SU-DHL-6 (cell line): ENCODE measurements at regions not wholly inside any gene's neighbourhood (a gene's known extent, or its start where the extent isn't known, plus 50 kb on each side); places are given as distances from the start of the nearest gene placed in this dataset.

ENCODE experiments used
- H2AFZ ChIP-seq: fragments of 200-600 bp; sonication (generic); 2 replicates; pipeline ENCODE4 v1.6.1; 2014; ENCODE audit warnings: low read depth, mild to moderate bottlenecking, moderate library complexity, mixed read lengths, antibody characterized with exemption, low read length; ENCODE audit not compliant: severe bottlenecking
- H3F3A ChIP-seq: fragments of 200-600 bp; shearing (Covaris generic); 2 replicates; pipeline ENCODE4 v1.6.0; 2016; ENCODE audit warnings: antibody characterized with exemption, mild to moderate bottlenecking; ENCODE audit not compliant: insufficient read depth
- H3K27ac ChIP-seq: fragments of 200-600 bp; sonication (generic); 2 replicates; pipeline ENCODE4 v1.5.1; 2016; ENCODE audit warnings: low read depth, mild to moderate bottlenecking, low read length, moderate library complexity, mixed read lengths
- H3K27me3 ChIP-seq: fragments of 200-600 bp; sonication (generic), shearing (Covaris generic); 2 replicates; pipeline ENCODE4 v1.6.0; 2014; ENCODE audit warnings: mild to moderate bottlenecking, low read length
- H3K36me3 ChIP-seq: fragments of 200-600 bp; sonication (generic); 2 replicates; pipeline ENCODE4 v1.6.1; 2014; ENCODE audit warnings: mild to moderate bottlenecking, low read length, mixed read lengths
- H3K4me2 ChIP-seq: fragments of 300-600, 200-600 bp; shearing (Covaris generic), sonication (generic); 2 replicates; pipeline ENCODE4 v1.6.0; 2014; ENCODE audit warnings: low read length, low read depth, mild to moderate bottlenecking; ENCODE audit not compliant: poor library complexity, severe bottlenecking
- H3K4me3 ChIP-seq: fragments of 200-600 bp; sonication (generic); 2 replicates; pipeline ENCODE4 v1.5.1; 2014; ENCODE audit warnings: antibody characterized with exemption, low read length, mild to moderate bottlenecking, mixed read lengths; ENCODE audit not compliant: insufficient read depth, poor library complexity, severe bottlenecking
- H3K79me2 ChIP-seq: fragments of 200-600 bp; sonication (generic); 2 replicates; pipeline ENCODE4 v1.6.1; 2014; ENCODE audit warnings: mild to moderate bottlenecking, low read length, moderate library complexity; ENCODE audit not compliant: insufficient read depth
- H3K9ac ChIP-seq: fragments of 200-600 bp; sonication (generic); 2 replicates; pipeline ENCODE4 v1.7.0; 2014; ENCODE audit warnings: mild to moderate bottlenecking, low read length
- H3K9me2 ChIP-seq: fragments of 200-600 bp; sonication (generic); replicated peaks from 2 replicates; pipeline ENCODE4 v1.6.1; 2014; ENCODE audit warnings: low read length; ENCODE audit not compliant: insufficient read depth
- H3K9me3 ChIP-seq: fragments of 200-600 bp; sonication (generic); 2 replicates; pipeline ENCODE4 v1.6.1; 2014; ENCODE audit warnings: low read length, mixed read lengths; ENCODE audit not compliant: insufficient read depth
- H4K20me1 ChIP-seq: fragments of 200-600 bp; sonication (generic); 2 replicates; pipeline ENCODE4 v1.6.1; 2014; ENCODE audit warnings: low read depth, mild to moderate bottlenecking, antibody characterized with exemption, low read length, moderate library complexity, mixed read lengths
- CTCF ChIP-seq: fragments of 200-600 bp; sonication (generic); IDR thresholded peaks from one replicate; pipeline ENCODE4 v1.5.1; 2017; ENCODE audit warnings: antibody characterized with exemption, mild to moderate bottlenecking, low read length, moderate library complexity; ENCODE audit not compliant: insufficient read depth, poor library complexity, severe bottlenecking
- EZH2phosphoT487 ChIP-seq: fragments of 200-600 bp; sonication (generic), shearing (Covaris generic); conservative IDR thresholded peaks from 2 replicates; pipeline ENCODE4 v1.6.1; 2018; ENCODE audit warnings: mild to moderate bottlenecking, antibody characterized with exemption, low read length, moderate library complexity, mixed read lengths

GRCh38 chr6:80435457-80435856 is 329.0 kb downstream of the BCKDHB start:
- H3K9me2 ChIP-seq, result no peaks in the 10 kb centered on the region
- H3K9me3 ChIP-seq, result no peaks in the 10 kb centered on the region
- no peak overlapping the region for H2AFZ ChIP-seq
- H3F3A ChIP-seq, result no peaks in the 10 kb centered on the region
- H3K27me3 ChIP-seq, result no peaks in the 10 kb centered on the region
- H3K9ac ChIP-seq, result no peak overlapping the region
- no peaks in the 10 kb centered on the region for H4K20me1 ChIP-seq
- no peaks in the 10 kb centered on the region for H3K36me3 ChIP-seq
- TF ChIP-seq EZH2phosphoT487 (no peak), CTCF (no peak)
- no peaks in the 10 kb centered on the region for H3K79me2 ChIP-seq
- no peak overlapping the region for H3K4me2 ChIP-seq
- no peak overlapping the region for H3K27ac ChIP-seq
- H3K4me3 ChIP-seq, result no peak overlapping the region

- Histone ChIP-seq H3K79me2 (no peaks in the 10 kb centered on the region), H3K27ac (no peak overlapping the region), H3K9ac (no peak overlapping the region), H3K4me2 (no peak overlapping the region), H3K36me3 (no peaks in the 10 kb centered on the region), H3K9me3 (no peaks in the 10 kb centered on the region), H3K9me2 (no peaks in the 10 kb centered on the region), H2AFZ (no peak overlapping the region), H3K4me3 (no peak overlapping the region), H3F3A (no peaks in the 10 kb centered on the region), H4K20me1 (no peaks in the 10 kb centered on the region), H3K27me3 (no peaks in the 10 kb centered on the region)
- TF ChIP-seq EZH2phosphoT487, result no peak
- no peak for TF ChIP-seq CTCF
Measured at GRCh38 chr6:80434691-80435350, 328.4 kb downstream of the BCKDHB start.

- no peak for TF ChIP-seq CTCF
- no peak for TF ChIP-seq EZH2phosphoT487
- H3K9me3 ChIP-seq, result no peaks in the 10 kb centered on the region
- H3K27ac ChIP-seq, result no peak overlapping the region
- H3K4me3 ChIP-seq, result no peak overlapping the region
- no peaks in the 10 kb centered on the region for H3K36me3 ChIP-seq
- no peaks in the 10 kb centered on the region for H3K79me2 ChIP-seq
- H3F3A ChIP-seq, result no peaks in the 10 kb centered on the region
- no peaks in the 10 kb centered on the region for H4K20me1 ChIP-seq
- H3K9ac ChIP-seq, result no peak overlapping the region
- H3K27me3 ChIP-seq, result no peaks in the 10 kb centered on the region
- no peaks in the 10 kb centered on the region for H3K9me2 ChIP-seq
- no peak overlapping the region for H2AFZ ChIP-seq
- H3K4me2 ChIP-seq, result no peak overlapping the region
Measured at GRCh38 chr6:80433673-80434025, 327.2 kb downstream of the BCKDHB start.
